IMR-90 (cell line): ENCODE measurements at regions not wholly inside any gene's neighbourhood (a gene's known extent, or its start where the extent isn't known, plus 50 kb on each side); places are given as distances from the start of the nearest gene placed in this dataset.

Experiments used
- CTCF ChIP-seq: conservative IDR thresholded peaks from 2 replicates; pipeline ENCODE4 v1.5.1; 2012; ENCODE audit warnings: mild to moderate bottlenecking, low read depth, low read length, improper control_type of control experiment
- NFE2L2 ChIP-seq: fragments of 150-350 bp; IDR thresholded peaks from 2 replicates; pipeline ENCODE4 v1.6.1; 2016; ENCODE audit warnings: low read depth, mild to moderate bottlenecking, low read length
- USF2 ChIP-seq: fragments of 150-350 bp; IDR thresholded peaks from 2 replicates; pipeline ENCODE4 v1.6.1; 2017; ENCODE audit warnings: mild to moderate bottlenecking, antibody characterized with exemption, low read length, low read depth

- TF ChIP-seq CTCF (no peak), NFE2L2 (no peak), USF2 (no peak)
These were observed 78.5 kb upstream of the KAZN start for GRCh38 chr1:14519976-14520375.
